Uterus (tissue), 2 donors: ENCODE measurements at regions not wholly inside any gene's neighbourhood (a gene's known extent, or its start where the extent isn't known, plus 50 kb on each side); places are given as distances from the start of the nearest gene placed in this dataset.
"Not testable (repeated sequence)": the region's sequence is repeated elsewhere in the genome, so short reads cannot be mapped to it uniquely, and the experiment has no call there.

Experiments used
- POLR2A ChIP-seq, 2 donors: fragments of 450-650 bp; IDR thresholded peaks; one replicate each; pipeline ENCODE4 v1.6.1; 2016; ENCODE audit warnings: antibody characterized with exemption in 2 of 2, mild to moderate bottlenecking in 1 of 2, moderate library complexity in 1 of 2
- TF ChIP-seq, protein P1 (sequence below), 4 experiments: fragments of 200-600 bp in 2 of 4; fragments of 450-650 bp in 2 of 4; sonication (generic) in 2 of 4; IDR thresholded peaks; one replicate each; pipeline ENCODE4 v1.5.1; 2016 to 2019; ENCODE audit warnings: antibody characterized with exemption in 4 of 4, mild to moderate bottlenecking in 2 of 4, moderate library complexity in 1 of 4

DNA sequence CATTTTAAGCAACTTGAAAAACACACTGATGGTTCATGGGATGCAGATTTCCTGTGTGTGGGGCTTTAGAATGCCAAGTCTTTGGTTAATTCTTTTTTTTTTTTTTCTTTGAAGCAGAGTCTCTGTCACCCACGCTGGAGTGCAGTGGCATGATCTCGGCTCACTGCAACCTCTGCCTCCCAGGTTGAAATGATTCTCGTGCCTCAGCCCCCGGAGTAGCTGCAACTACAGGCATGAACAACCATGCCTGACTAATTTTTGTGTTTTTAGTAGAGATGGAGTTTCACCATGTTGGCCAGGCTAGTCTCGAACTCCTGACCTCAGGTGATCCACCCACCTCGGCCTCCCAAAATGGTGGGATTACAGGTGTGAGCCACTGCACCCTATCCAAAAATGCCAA, 228.3 kb downstream of the EFCAB11 start:
- TF ChIP-seq, protein P1, sequence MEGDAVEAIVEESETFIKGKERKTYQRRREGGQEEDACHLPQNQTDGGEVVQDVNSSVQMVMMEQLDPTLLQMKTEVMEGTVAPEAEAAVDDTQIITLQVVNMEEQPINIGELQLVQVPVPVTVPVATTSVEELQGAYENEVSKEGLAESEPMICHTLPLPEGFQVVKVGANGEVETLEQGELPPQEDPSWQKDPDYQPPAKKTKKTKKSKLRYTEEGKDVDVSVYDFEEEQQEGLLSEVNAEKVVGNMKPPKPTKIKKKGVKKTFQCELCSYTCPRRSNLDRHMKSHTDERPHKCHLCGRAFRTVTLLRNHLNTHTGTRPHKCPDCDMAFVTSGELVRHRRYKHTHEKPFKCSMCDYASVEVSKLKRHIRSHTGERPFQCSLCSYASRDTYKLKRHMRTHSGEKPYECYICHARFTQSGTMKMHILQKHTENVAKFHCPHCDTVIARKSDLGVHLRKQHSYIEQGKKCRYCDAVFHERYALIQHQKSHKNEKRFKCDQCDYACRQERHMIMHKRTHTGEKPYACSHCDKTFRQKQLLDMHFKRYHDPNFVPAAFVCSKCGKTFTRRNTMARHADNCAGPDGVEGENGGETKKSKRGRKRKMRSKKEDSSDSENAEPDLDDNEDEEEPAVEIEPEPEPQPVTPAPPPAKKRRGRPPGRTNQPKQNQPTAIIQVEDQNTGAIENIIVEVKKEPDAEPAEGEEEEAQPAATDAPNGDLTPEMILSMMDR (IDR thresholded peaks at IDR 0.05) = not testable (repeated sequence)
- not testable (repeated sequence) for TF ChIP-seq POLR2A (IDR thresholded peaks at IDR 0.05)
